ENCODE measurements at regions not wholly inside any gene's neighbourhood (a gene's known extent, or its start where the extent isn't known, plus 50 kb on each side); places are given as distances from the start of the nearest gene placed in this dataset.
A peak's percentile ranks its signal among the peaks of the same experiment; 100 is the strongest.

DNA sequence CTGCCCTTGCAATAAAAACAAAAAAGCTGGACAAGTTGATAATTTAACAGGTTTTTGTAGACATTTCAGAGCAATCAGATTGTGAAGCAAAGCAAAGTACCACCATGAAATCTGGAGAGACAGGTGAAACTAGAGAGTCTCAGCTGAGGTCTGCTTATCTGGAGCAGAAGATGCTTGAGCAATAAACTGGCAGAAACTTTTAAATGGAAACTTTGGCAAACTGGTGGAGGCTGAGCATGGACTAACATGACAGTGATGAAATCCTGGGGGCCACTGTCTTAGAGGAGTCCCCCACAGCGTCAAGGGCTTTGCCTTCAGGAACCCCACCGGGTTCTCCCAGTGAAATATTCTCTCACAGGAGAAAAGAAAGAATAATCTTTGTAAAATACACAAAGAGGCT lies 416.3 kb upstream of the B3GALT2 start:
- Mint-ChIP-seq H3K4me3 (no peak overlapping the region), H3K36me3 (ENCODE audit: low read depth) (peaks cover 9% of the 10 kb centered on the region), H3K27ac (no peak overlapping the region)

DNA sequence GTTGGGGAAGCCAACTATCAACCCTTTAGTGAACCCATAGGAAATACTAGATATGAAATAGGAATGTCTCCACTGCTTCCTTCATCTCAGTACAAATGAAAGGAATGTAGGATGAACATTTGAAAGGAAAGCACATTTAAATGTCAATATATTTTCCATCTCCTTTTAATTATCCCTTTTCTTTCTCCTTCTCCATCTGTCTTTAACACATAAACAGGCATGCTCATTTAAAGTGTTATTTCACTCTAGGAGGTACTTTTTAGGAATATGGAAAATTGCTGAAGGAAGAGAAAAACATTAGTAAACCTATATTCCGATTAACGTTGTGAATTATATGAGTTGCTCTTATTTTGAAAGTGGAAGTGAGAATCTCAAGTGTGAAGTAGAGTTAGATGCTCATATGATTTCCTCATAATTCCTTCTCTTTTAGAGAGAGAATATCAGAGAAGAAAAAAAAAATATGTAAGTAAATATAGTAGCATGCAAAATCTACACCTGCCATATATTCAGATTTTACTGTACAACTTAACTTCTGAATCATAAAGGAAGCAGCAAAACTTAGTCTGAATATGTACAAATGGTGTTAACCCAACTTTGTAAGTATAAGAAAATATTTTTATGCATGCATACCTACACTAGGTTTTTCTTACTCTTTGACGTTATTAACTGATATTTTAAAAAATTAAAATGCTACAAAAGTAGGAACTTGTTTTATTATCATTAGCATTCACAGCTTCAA lies 406.9 kb upstream of the B3GALT2 start:
- Mint-ChIP-seq H3K4me3 (peak overlapping the region; percentile 67), H3K36me3 (ENCODE audit: low read depth) (peaks cover 2% of the 10 kb centered on the region), H3K27ac (peak overlapping the region; percentile 34), H3K9me3 (peaks cover 5% of the 10 kb centered on the region), H3K27me3 (ENCODE audit: low read depth) (no peaks in the 10 kb centered on the region), H3K4me1 (ENCODE audit: low read depth) (peaks cover 22% of the 10 kb centered on the region)

More for the DNA sequence above, 416.3 kb upstream of the B3GALT2 start:
- H3K4me1 Mint-ChIP-seq (ENCODE audit: low read depth) = peaks cover 10% of the 10 kb centered on the region
- no peaks in the 10 kb centered on the region for H3K27me3 Mint-ChIP-seq (ENCODE audit: low read depth)
- H3K9me3 Mint-ChIP-seq = peaks cover 21% of the 10 kb centered on the region

DNA sequence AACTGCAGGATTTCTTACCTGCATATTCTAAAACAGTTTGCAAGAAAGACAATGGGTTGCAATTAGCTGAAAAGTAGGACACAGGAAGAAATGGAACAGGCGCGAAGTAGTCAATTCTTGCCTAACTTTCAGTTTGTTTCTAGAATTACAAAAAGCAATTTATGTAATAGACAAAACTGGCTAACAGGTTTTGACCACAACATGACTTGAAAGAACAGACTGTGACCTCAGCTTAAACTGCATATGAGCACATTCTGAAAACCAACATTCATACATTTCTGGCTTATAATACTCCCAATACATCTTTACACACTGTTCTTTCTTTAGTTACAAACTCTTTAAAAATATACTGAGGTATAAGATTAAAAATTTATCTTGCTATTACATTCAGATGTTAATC lies 405.9 kb upstream of the B3GALT2 start:
- peak overlapping the region; percentile 67 for H3K4me3 Mint-ChIP-seq
- H3K27me3 Mint-ChIP-seq (ENCODE audit: low read depth) = no peaks in the 10 kb centered on the region
- peaks cover 5% of the 10 kb centered on the region for H3K9me3 Mint-ChIP-seq
- peaks cover 2% of the 10 kb centered on the region for H3K36me3 Mint-ChIP-seq (ENCODE audit: low read depth)
- H3K4me1 Mint-ChIP-seq (ENCODE audit: low read depth) = peaks cover 22% of the 10 kb centered on the region
- peak overlapping the region; percentile 70 for H3K27ac Mint-ChIP-seq

GRCh38 chr1:193590102-193590501 lies 403.7 kb upstream of the B3GALT2 start:
- H3K27me3 Mint-ChIP-seq (ENCODE audit: low read depth) = no peaks in the 10 kb centered on the region
- H3K4me3 Mint-ChIP-seq = no peak overlapping the region
- no peak overlapping the region for H3K27ac Mint-ChIP-seq
- peaks cover 20% of the 10 kb centered on the region for H3K4me1 Mint-ChIP-seq (ENCODE audit: low read depth)
- H3K9me3 Mint-ChIP-seq = no peaks in the 10 kb centered on the region
- no peaks in the 10 kb centered on the region for H3K36me3 Mint-ChIP-seq (ENCODE audit: low read depth)

DNA sequence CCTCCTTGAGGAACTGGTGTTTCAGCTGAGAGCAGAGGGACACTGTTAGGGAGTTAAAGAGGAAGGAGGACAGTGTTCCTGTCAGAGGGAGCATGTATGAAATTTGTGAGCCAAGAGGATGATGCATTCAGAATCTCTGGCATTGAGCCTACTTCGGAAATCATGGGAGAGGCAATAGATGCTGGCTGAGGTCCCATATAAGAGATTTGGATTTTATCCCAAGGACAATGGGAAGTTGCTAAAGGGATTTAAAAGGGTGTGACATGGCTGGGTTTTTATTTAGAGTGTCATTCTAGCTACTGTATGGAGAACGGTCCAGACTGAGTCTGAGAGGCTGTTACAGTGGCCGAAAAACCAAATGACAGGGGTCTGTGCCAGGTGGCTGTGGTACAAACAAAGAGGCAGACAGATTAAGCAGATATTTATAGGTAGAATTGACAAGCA lies 403.2 kb upstream of the B3GALT2 start:
- no peak overlapping the region for H3K4me3 Mint-ChIP-seq
- H3K27ac Mint-ChIP-seq = no peak overlapping the region
- H3K36me3 Mint-ChIP-seq (ENCODE audit: low read depth) = no peaks in the 10 kb centered on the region
- peaks cover 20% of the 10 kb centered on the region for H3K4me1 Mint-ChIP-seq (ENCODE audit: low read depth)
- H3K9me3 Mint-ChIP-seq = no peaks in the 10 kb centered on the region
- no peaks in the 10 kb centered on the region for H3K27me3 Mint-ChIP-seq (ENCODE audit: low read depth)

DNA sequence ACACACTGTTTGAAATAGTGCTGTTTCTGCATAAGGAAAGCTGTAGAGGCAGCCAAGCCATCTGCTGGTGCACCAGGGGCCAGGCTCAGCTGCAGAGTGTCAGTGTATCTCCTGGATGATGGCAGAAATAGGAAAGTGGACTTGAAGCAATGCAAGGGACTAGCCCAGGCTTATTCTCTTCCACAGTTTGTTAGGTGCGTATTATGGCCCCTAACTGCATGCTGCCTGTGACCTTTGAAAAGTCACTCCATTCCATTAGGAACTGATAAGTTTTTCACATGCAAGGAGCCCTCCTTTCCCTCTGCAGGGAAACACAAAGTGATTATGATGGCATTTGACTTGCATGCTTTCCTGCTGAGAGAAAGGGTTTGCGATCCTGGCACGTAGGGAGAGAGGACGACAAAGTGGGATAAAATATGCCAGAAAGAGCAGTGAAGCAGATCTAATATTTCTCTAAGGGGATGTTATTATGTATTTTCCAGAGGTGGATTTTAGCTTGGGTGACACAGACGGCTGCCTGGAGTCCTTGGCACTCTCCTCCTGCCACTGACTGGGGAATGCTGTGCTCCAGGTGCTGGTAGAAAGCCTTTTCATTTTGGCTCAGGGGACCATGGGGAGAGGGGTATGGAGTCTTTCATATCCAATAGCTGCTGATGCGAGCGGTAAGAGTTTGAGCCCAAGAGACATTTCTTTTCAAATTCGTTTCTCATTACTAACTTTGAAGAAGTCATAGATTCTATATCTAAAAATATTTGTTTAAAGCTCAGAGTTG lies 402.1 kb upstream of the B3GALT2 start:
- H3K9me3 Mint-ChIP-seq = no peaks in the 10 kb centered on the region
- H3K27ac Mint-ChIP-seq = no peak overlapping the region
- H3K4me3 Mint-ChIP-seq = no peak overlapping the region
- no peaks in the 10 kb centered on the region for H3K36me3 Mint-ChIP-seq (ENCODE audit: low read depth)
- no peaks in the 10 kb centered on the region for H3K27me3 Mint-ChIP-seq (ENCODE audit: low read depth)
- H3K4me1 Mint-ChIP-seq (ENCODE audit: low read depth) = peaks cover 20% of the 10 kb centered on the region

GRCh38 chr1:193584731-193585239 lies 398.4 kb upstream of the B3GALT2 start:
- Mint-ChIP-seq H3K4me1 (ENCODE audit: low read depth) (peaks cover 3% of the 10 kb centered on the region), H3K27me3 (ENCODE audit: low read depth) (peaks cover 7% of the 10 kb centered on the region), H3K36me3 (ENCODE audit: low read depth) (peaks cover 9% of the 10 kb centered on the region), H3K27ac (no peak overlapping the region), H3K9me3 (peaks cover 15% of the 10 kb centered on the region), H3K4me3 (no peak overlapping the region)

GRCh38 chr1:193581341-193581740 lies 394.9 kb upstream of the B3GALT2 start:
- Mint-ChIP-seq H3K27me3 (ENCODE audit: low read depth) (peaks cover 13% of the 10 kb centered on the region), H3K36me3 (ENCODE audit: low read depth) (peaks cover 9% of the 10 kb centered on the region), H3K9me3 (peaks cover 15% of the 10 kb centered on the region), H3K27ac (no peak overlapping the region), H3K4me3 (no peak overlapping the region), H3K4me1 (ENCODE audit: low read depth) (peaks cover 5% of the 10 kb centered on the region)

DNA sequence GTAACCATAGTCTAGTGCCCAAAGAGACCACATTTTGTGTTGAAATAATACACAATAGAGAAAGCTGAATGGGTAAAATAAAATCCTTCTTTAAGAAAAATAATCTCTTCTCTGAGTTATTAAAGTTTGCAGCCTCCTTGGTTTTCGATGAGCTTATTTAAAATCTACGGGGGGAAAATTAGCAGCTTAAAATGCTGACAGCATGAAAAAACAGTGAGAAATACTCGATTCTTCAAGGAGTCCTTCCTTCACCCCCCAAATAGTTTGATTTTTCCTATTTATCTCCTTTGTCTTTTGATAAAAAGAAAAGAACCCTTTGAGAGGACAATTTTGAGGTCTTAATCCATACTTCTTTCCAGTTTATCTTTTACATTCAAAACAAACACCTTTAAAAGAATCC lies 394.0 kb upstream of the B3GALT2 start:
- Mint-ChIP-seq H3K9me3 (peaks cover 18% of the 10 kb centered on the region), H3K4me3 (no peak overlapping the region), H3K27ac (no peak overlapping the region), H3K36me3 (ENCODE audit: low read depth) (peaks cover 9% of the 10 kb centered on the region), H3K4me1 (ENCODE audit: low read depth) (peaks cover 5% of the 10 kb centered on the region), H3K27me3 (ENCODE audit: low read depth) (peaks cover 13% of the 10 kb centered on the region)

DNA sequence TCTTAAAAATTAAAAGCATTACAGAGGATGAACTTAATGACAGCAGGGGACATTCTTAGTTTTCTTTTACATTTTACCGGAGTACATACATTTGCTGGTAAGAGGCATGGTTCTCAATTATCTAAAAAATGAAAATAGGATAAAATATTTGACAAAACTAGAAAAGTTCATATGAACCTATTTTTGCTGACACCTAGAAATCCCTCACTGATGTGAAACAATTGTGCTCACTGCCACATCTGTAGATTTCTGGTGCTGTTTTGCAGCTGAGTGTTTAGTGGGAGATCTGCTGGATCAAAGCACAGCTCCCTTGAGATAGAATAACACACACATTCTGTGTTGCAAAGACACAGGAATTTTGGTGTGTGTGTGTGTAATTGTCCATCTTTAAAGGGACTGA lies 392.9 kb upstream of the B3GALT2 start:
- Mint-ChIP-seq H3K4me3 (no peak overlapping the region), H3K9me3 (peaks cover 18% of the 10 kb centered on the region), H3K36me3 (ENCODE audit: low read depth) (peaks cover 9% of the 10 kb centered on the region), H3K4me1 (ENCODE audit: low read depth) (peaks cover 5% of the 10 kb centered on the region), H3K27ac (no peak overlapping the region), H3K27me3 (ENCODE audit: low read depth) (peaks cover 13% of the 10 kb centered on the region)

GRCh38 chr1:193574913-193575312 lies 388.5 kb upstream of the B3GALT2 start:
- H3K4me1 Mint-ChIP-seq (ENCODE audit: low read depth) = peaks cover 8% of the 10 kb centered on the region
- peaks cover 40% of the 10 kb centered on the region for H3K9me3 Mint-ChIP-seq
- peaks cover 8% of the 10 kb centered on the region for H3K27me3 Mint-ChIP-seq (ENCODE audit: low read depth)
- no peak overlapping the region for H3K4me3 Mint-ChIP-seq
- no peak overlapping the region for H3K27ac Mint-ChIP-seq
- peaks cover 27% of the 10 kb centered on the region for H3K36me3 Mint-ChIP-seq (ENCODE audit: low read depth)

DNA sequence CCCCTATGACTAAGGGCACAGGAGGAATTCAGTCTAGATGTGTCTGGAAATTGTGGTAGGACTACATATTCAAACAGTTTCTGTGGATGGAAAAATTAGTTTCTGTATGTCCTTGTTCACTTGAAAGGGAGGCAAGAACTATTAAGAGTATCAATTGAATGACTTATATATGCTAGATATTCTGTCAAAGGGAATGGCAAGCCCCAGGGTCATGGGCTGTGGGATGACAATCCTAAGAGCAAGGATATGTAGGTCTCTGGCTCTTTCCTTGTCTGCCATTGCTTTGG lies 383.5 kb upstream of the B3GALT2 start:
- Mint-ChIP-seq H3K4me1 (ENCODE audit: low read depth) (peaks cover 20% of the 10 kb centered on the region), H3K9me3 (peaks cover 41% of the 10 kb centered on the region), H3K27me3 (ENCODE audit: low read depth) (no peaks in the 10 kb centered on the region), H3K4me3 (no peak overlapping the region), H3K27ac (peak overlapping the region; percentile 91), H3K36me3 (ENCODE audit: low read depth) (peaks cover 31% of the 10 kb centered on the region)

DNA sequence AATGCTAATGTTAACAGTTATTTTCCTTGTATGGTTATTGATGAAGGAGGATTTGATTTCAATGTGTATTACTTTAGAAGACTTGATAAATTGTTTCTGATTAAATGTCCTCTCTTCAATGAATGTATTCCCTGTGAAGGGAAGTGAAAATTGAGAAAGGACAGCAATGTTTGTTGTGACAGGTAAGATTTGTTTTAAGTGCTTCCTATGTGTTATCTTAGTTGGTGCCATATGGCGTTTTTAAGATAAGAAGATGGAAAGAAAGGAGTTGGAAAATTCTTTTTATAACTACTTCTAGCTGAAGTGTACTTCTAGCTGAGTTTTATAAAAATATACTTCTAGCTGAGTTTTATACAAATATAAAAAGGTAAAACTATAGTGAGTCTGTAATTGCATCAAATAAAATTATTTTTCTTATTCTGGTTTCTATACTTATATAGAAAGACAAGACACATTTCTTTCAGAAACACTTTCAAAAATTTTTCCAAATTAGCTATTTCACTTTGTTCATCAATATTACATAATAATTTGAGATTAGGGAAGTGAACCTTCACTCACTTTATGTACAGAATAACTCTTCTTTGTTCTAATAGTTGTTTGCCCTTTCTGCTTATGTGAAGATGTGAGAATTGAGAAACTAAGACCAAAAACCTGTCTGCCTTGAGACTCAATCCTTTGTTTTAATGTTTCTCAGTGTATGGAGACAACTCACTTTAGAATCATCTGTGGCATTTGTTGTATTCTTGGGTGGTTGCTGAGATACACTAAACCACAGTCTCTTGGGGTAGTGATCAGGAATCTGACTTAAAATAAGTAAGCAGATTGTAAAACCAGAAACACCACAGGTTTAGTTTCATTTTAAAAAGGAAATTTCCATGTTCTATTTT lies 382.9 kb upstream of the B3GALT2 start:
- H3K27me3 Mint-ChIP-seq (ENCODE audit: low read depth) = no peaks in the 10 kb centered on the region
- H3K27ac Mint-ChIP-seq = peak overlapping the region; percentile 91
- peak overlapping the region; percentile 60 for H3K4me3 Mint-ChIP-seq
- peaks cover 41% of the 10 kb centered on the region for H3K9me3 Mint-ChIP-seq
- peaks cover 31% of the 10 kb centered on the region for H3K36me3 Mint-ChIP-seq (ENCODE audit: low read depth)
- peaks cover 20% of the 10 kb centered on the region for H3K4me1 Mint-ChIP-seq (ENCODE audit: low read depth)

DNA sequence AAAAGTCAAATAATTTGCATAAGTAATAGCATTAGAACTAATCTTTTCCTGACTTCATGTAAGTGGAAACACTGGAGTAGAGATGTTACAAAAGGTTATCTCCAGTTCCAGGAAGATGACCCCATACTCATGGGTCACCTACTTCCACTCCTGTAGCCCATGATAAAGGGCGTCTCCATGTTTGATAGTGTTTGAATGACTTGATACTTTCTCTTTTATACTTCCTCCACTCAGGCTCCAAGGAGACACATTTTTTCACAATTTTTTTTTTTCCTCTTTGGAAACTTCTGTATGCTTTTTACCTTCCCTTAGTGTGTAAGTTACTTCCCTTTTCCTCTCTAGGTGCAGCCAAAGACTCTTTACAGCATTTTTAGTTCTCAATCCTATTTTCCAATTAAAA lies 382.1 kb upstream of the B3GALT2 start:
- Mint-ChIP-seq H3K27me3 (ENCODE audit: low read depth) (no peaks in the 10 kb centered on the region), H3K36me3 (ENCODE audit: low read depth) (peaks cover 26% of the 10 kb centered on the region), H3K4me1 (ENCODE audit: low read depth) (peaks cover 20% of the 10 kb centered on the region), H3K9me3 (peaks cover 33% of the 10 kb centered on the region), H3K27ac (peak overlapping the region; percentile 62), H3K4me3 (no peak overlapping the region)
